ENCODE measurements at regions not wholly inside any gene's neighbourhood (a gene's known extent, or its start where the extent isn't known, plus 50 kb on each side); places are given as distances from the start of the nearest gene placed in this dataset.

GRCh38 chr16:24414534-24414933, 124.8 kb upstream of the RBBP6 start:
- no peak for DNase-seq (ENCODE audit: low spot score)
- no peak overlapping the region for H3K27ac ChIP-seq
- TF ChIP-seq, protein P1, sequence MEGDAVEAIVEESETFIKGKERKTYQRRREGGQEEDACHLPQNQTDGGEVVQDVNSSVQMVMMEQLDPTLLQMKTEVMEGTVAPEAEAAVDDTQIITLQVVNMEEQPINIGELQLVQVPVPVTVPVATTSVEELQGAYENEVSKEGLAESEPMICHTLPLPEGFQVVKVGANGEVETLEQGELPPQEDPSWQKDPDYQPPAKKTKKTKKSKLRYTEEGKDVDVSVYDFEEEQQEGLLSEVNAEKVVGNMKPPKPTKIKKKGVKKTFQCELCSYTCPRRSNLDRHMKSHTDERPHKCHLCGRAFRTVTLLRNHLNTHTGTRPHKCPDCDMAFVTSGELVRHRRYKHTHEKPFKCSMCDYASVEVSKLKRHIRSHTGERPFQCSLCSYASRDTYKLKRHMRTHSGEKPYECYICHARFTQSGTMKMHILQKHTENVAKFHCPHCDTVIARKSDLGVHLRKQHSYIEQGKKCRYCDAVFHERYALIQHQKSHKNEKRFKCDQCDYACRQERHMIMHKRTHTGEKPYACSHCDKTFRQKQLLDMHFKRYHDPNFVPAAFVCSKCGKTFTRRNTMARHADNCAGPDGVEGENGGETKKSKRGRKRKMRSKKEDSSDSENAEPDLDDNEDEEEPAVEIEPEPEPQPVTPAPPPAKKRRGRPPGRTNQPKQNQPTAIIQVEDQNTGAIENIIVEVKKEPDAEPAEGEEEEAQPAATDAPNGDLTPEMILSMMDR (conservative IDR thresholded peaks at IDR 0.05; ENCODE audit: low read depth), result no peak
- CTCF ChIA-PET, result no interaction called here
- POLR2A ChIA-PET (ENCODE audit: low non-redundant PET), result no interaction called here

- ChIA-PET CTCF (no interaction called here), POLR2A (ENCODE audit: low non-redundant PET) (no interaction called here)
- DNase-seq (ENCODE audit: low spot score), result no peak
- no peak overlapping the region for H3K27ac ChIP-seq
- TF ChIP-seq, protein P1 (conservative IDR thresholded peaks at IDR 0.05; ENCODE audit: low read depth), result no peak
Observed at GRCh38 chr16:24418733-24419132, 120.6 kb upstream of the RBBP6 start.

GRCh38 chr16:24423312-24423711, 116.1 kb upstream of the RBBP6 start:
- H3K27ac ChIP-seq, result no peak overlapping the region
- POLR2A ChIA-PET (ENCODE audit: low non-redundant PET), result no interaction called here
- DNase-seq (ENCODE audit: low spot score), result no peak
- TF ChIP-seq, protein P1 (conservative IDR thresholded peaks at IDR 0.05; ENCODE audit: low read depth), result no peak
- CTCF ChIA-PET, result interaction anchor here (0.6 kb wide), 1 partner anchor 221 kb away, joined by 3 read pairs; no protein-coding TSS in a partner anchor

DNA sequence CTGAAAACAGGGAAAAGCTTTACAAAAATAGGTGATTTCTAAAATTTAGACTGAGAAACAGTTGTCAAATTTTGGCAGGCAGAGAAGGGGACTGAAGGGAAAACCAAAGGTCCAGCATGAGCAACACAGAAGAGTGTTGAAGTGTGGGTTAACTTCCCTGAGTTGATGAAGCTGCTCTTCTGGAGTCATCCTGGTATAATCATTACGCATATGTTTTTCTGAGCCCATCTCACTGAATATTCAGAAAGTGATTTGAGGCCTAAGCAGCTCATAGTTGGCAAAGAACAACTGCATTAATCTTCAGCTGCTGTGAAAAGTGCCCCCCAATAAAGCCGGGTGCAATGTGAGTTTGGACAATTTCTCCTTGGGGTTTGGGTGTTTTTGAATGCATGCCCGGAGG, 115.0 kb upstream of the RBBP6 start:
- TF ChIP-seq, protein P1 (conservative IDR thresholded peaks at IDR 0.05; ENCODE audit: low read depth), result no peak
- no peak for DNase-seq (ENCODE audit: low spot score)
- ChIA-PET POLR2A (ENCODE audit: low non-redundant PET) (no interaction called here), CTCF (no interaction called here)
- H3K27ac ChIP-seq, result no peak overlapping the region

GRCh38 chr16:24427840-24428239, 111.5 kb upstream of the RBBP6 start:
- TF ChIP-seq, protein P1 (conservative IDR thresholded peaks at IDR 0.05; ENCODE audit: low read depth), result no peak
- CTCF ChIA-PET, result no interaction called here
- POLR2A ChIA-PET (ENCODE audit: low non-redundant PET), result no interaction called here

GRCh38 chr16:24428756-24429155, 110.6 kb upstream of the RBBP6 start:
- no peak overlapping the region for H3K27ac ChIP-seq
- ChIA-PET POLR2A (ENCODE audit: low non-redundant PET) (no interaction called here), CTCF (no interaction called here)
- DNase-seq (ENCODE audit: low spot score), result no peak
- TF ChIP-seq, protein P1 (conservative IDR thresholded peaks at IDR 0.05; ENCODE audit: low read depth), result no peak

More at GRCh38 chr16:24427840-24428239, 111.5 kb upstream of the RBBP6 start:
- no peak for DNase-seq (ENCODE audit: low spot score)
- H3K27ac ChIP-seq, result no peak overlapping the region

Measured in RWPE1 (cell line).